Glutamatergic neuron (in vitro differentiated cells): ENCODE measurements at regions not wholly inside any gene's neighbourhood (a gene's known extent, or its start where the extent isn't known, plus 50 kb on each side); places are given as distances from the start of the nearest gene placed in this dataset.

Experiments
- DNase-seq: peaks from one replicate; pipeline ENCODE4 v3.0.0; 2022
- H3K27ac Mint-ChIP-seq: one replicate; pipeline ENCODE4 v1.8.0; 2020; ENCODE audit warnings: mild to moderate bottlenecking, mixed read lengths, inconsistent platforms; ENCODE audit not compliant: unreplicated experiment
- H3K27me3 Mint-ChIP-seq: one replicate; pipeline ENCODE4 v1.8.0; 2020; ENCODE audit warnings: mild to moderate bottlenecking, moderate library complexity, mixed read lengths, inconsistent platforms; ENCODE audit not compliant: unreplicated experiment
- H3K36me3 Mint-ChIP-seq: one replicate; pipeline ENCODE4 v1.8.0; 2020; ENCODE audit warnings: mild to moderate bottlenecking, mixed read lengths, inconsistent platforms; ENCODE audit not compliant: unreplicated experiment
- H3K4me1 Mint-ChIP-seq: one replicate; pipeline ENCODE4 v1.8.0; 2020; ENCODE audit warnings: mild to moderate bottlenecking, low read depth, mixed read lengths, inconsistent platforms; ENCODE audit not compliant: unreplicated experiment
- H3K4me3 Mint-ChIP-seq: one replicate; pipeline ENCODE4 v1.8.0; 2020; ENCODE audit warnings: mild to moderate bottlenecking, mixed read lengths, inconsistent platforms; ENCODE audit not compliant: unreplicated experiment
- H3K9me3 Mint-ChIP-seq: one replicate; pipeline ENCODE4 v1.8.0; 2020; ENCODE audit warnings: mild to moderate bottlenecking, moderate library complexity, mixed read lengths, inconsistent platforms; ENCODE audit not compliant: unreplicated experiment
- CTCF ChIP-seq: fragments of 200-600 bp; sonication (generic); IDR thresholded peaks from one replicate; pipeline ENCODE4 v1.5.0; 2021; ENCODE audit not compliant: partially characterized antibody, unreplicated experiment

GRCh38 chr2:34121076-34121475 is 522.0 kb upstream of the FAM98A start:
- Mint-ChIP-seq H3K27me3 (no peaks in the 10 kb centered on the region), H3K9me3 (peaks cover 2% of the 10 kb centered on the region), H3K4me3 (no peak overlapping the region), H3K36me3 (no peaks in the 10 kb centered on the region), H3K27ac (no peak overlapping the region), H3K4me1 (no peaks in the 10 kb centered on the region)
- DNase-seq, result no peak
- TF ChIP-seq CTCF, result no peak

GRCh38 chr2:34115076-34115475 is 516.0 kb upstream of the FAM98A start:
- Mint-ChIP-seq H3K4me1 (no peaks in the 10 kb centered on the region), H3K27me3 (no peaks in the 10 kb centered on the region), H3K36me3 (no peaks in the 10 kb centered on the region), H3K9me3 (no peaks in the 10 kb centered on the region), H3K4me3 (no peak overlapping the region), H3K27ac (no peak overlapping the region)
- no peak for DNase-seq
- TF ChIP-seq CTCF, result no peak

- no peak for TF ChIP-seq CTCF
- H3K4me1 Mint-ChIP-seq, result no peaks in the 10 kb centered on the region
- no peak overlapping the region for H3K4me3 Mint-ChIP-seq
- no peak overlapping the region for H3K27ac Mint-ChIP-seq
- DNase-seq, result no peak
- no peaks in the 10 kb centered on the region for H3K27me3 Mint-ChIP-seq
- H3K36me3 Mint-ChIP-seq, result no peaks in the 10 kb centered on the region
- no peaks in the 10 kb centered on the region for H3K9me3 Mint-ChIP-seq
These were observed 513.1 kb upstream of the FAM98A start for GRCh38 chr2:34112161-34112560.

GRCh38 chr2:34110392-34110791 is 511.3 kb upstream of the FAM98A start:
- no peak for DNase-seq
- H3K9me3 Mint-ChIP-seq, result no peaks in the 10 kb centered on the region
- no peaks in the 10 kb centered on the region for H3K36me3 Mint-ChIP-seq
- H3K27me3 Mint-ChIP-seq, result no peaks in the 10 kb centered on the region
- H3K4me1 Mint-ChIP-seq, result no peaks in the 10 kb centered on the region
- no peak overlapping the region for H3K4me3 Mint-ChIP-seq
- TF ChIP-seq CTCF, result no peak
- no peak overlapping the region for H3K27ac Mint-ChIP-seq

- Mint-ChIP-seq H3K36me3 (no peaks in the 10 kb centered on the region), H3K4me3 (no peak overlapping the region), H3K27me3 (no peaks in the 10 kb centered on the region), H3K4me1 (no peaks in the 10 kb centered on the region), H3K9me3 (no peaks in the 10 kb centered on the region), H3K27ac (no peak overlapping the region)
- no peak for DNase-seq
- no peak for TF ChIP-seq CTCF
These were observed 508.7 kb upstream of the FAM98A start for GRCh38 chr2:34107811-34108210.
